ENCODE measurements at regions not wholly inside any gene's neighbourhood (a gene's known extent, or its start where the extent isn't known, plus 50 kb on each side); places are given as distances from the start of the nearest gene placed in this dataset.
"Not testable (repeated sequence)": the region's sequence is repeated elsewhere in the genome, so short reads cannot be mapped to it uniquely, and the experiment has no call there.

DNA sequence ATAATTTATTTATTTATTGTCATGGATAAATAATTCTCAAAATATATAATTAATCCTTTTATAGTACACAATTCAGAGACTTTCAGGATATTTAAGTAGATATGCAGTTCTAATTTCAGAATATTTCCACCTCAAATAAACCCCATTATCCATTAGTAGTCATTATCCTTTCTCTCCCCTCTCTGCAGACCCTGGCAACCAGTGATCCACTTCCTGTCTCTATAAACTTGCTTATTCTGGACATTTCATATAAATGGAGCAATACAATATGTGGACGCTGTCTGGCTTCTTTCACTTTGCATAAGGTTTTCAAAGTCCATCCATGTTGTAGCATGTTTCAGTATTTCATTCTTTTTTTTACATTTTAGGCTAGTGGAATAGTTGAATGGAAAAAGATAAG, 230.2 kb downstream of the FZD1 start:
- ATAC-seq (no peak), DNase-seq (no peak)
- H3K9me3 Mint-ChIP-seq (ENCODE audit: insufficient read depth) = peaks cover 8% of the 10 kb centered on the region
- H3K36me3 Mint-ChIP-seq (ENCODE audit: low read depth) = no peaks in the 10 kb centered on the region
- H3K4me1 Mint-ChIP-seq (ENCODE audit: low read depth) = no peaks in the 10 kb centered on the region
- POLR2A ChIA-PET = interaction anchor here (0.5 kb wide), 1 partner anchor 374 kb away, joined by 3 read pairs; no protein-coding TSS in a partner anchor
- no peak overlapping the region for H3K27ac Mint-ChIP-seq
- no peaks in the 10 kb centered on the region for H3K27me3 Mint-ChIP-seq (ENCODE audit: low read depth)
- CTCF ChIA-PET = no interaction called here
- no peak overlapping the region for H3K4me3 Mint-ChIP-seq

DNA sequence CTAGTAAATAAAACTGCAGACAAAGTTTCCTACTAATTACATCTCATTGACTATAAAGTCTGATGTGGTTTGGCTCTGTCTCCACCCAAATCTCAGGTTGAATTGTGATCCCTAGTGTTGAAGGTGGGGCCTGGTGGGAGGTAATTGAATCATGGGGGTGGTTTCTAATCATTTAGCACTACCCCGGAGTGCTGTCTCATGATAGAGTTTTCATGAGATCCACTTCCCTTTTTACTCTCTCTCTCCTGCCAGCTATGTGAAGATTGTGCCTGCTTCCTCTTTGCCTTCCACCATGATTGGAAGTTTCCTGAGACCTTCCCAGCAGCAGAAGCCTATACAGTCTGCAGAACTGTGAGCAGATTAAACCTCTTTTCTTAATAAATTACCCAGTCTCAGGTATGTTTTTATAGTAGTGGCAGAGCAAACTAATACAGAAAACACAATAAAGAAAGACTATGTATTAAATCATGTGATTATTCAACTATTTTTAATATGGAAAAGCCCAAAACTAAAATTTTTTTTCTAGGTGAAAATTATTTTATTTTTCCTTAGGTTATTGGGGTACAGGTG, 232.1 kb downstream of the FZD1 start:
- H3K4me3 Mint-ChIP-seq = no peak overlapping the region
- no peaks in the 10 kb centered on the region for H3K36me3 Mint-ChIP-seq (ENCODE audit: low read depth)
- H3K9me3 Mint-ChIP-seq (ENCODE audit: insufficient read depth) = peaks cover 18% of the 10 kb centered on the region

DNA sequence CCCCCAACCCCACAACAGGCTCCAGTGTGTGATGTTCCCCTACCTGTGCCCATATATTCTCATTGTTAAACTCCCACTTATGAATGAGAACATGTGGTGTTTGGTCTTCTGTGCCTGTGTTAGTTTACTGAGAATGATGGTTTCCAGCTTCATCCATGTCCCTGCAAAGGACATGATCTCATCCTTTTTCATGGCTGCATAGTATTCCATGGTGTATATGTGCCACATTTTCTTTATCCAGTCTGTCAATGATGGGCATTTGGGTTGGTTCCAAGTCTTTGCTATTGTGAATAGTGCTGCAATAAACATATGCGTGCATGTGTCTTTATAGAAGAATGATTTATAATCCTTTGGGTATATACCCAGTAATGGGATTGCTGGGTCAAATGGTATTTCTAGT, 233.0 kb downstream of the FZD1 start:
- H3K9me3 Mint-ChIP-seq (ENCODE audit: insufficient read depth) = peaks cover 18% of the 10 kb centered on the region
- DNase-seq; H3K36me3 Mint-ChIP-seq (ENCODE audit: low read depth); H3K4me3 Mint-ChIP-seq; H3K27ac Mint-ChIP-seq; H3K4me1 Mint-ChIP-seq (ENCODE audit: low read depth); POLR2A ChIA-PET; CTCF ChIA-PET; H3K27me3 Mint-ChIP-seq (ENCODE audit: low read depth); ATAC-seq: not testable (repeated sequence)

More for the DNA sequence above, 232.1 kb downstream of the FZD1 start:
- no peak overlapping the region for H3K27ac Mint-ChIP-seq
- no peak for ATAC-seq
- no peaks in the 10 kb centered on the region for H3K4me1 Mint-ChIP-seq (ENCODE audit: low read depth)
- ChIA-PET POLR2A (no interaction called here), CTCF (no interaction called here)
- H3K27me3 Mint-ChIP-seq (ENCODE audit: low read depth) = no peaks in the 10 kb centered on the region
- no peak for DNase-seq

DNA sequence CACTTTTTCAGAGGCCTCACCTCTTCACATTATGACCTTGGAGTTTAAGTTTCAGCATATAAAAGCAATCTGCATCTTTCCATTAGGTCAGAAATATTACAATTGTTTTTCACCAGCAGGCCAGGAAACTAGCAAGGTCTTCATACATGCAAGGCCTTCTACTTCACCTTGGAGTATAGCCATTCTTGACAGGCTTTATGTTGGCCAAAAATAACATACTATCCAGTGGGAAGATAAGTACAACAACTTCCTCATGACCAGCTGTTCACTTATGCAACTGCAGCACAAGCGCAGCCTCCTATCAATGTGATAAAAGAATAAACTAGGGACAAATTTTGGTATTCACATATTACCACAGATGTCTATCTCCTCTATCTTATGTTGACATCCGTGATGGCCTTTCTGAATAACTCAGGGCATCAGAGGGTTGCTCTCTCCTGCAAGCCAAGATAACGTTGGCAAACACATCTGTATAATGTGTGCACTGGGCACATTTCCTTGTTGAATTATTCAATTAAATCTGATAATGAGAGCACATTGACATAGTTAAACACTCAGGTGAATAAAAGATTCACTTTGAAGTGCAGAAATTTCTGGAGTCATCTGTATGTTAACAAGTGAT, 239.8 kb downstream of the FZD1 start:
- ChIA-PET CTCF (no interaction called here), POLR2A (no interaction called here)
- Mint-ChIP-seq H3K36me3 (ENCODE audit: low read depth) (no peaks in the 10 kb centered on the region), H3K27me3 (ENCODE audit: low read depth) (no peaks in the 10 kb centered on the region), H3K9me3 (ENCODE audit: insufficient read depth) (peaks cover 20% of the 10 kb centered on the region), H3K4me3 (no peak overlapping the region), H3K4me1 (ENCODE audit: low read depth) (no peaks in the 10 kb centered on the region), H3K27ac (no peak overlapping the region)
- DNase-seq = no peak
- ATAC-seq = no peak

DNA sequence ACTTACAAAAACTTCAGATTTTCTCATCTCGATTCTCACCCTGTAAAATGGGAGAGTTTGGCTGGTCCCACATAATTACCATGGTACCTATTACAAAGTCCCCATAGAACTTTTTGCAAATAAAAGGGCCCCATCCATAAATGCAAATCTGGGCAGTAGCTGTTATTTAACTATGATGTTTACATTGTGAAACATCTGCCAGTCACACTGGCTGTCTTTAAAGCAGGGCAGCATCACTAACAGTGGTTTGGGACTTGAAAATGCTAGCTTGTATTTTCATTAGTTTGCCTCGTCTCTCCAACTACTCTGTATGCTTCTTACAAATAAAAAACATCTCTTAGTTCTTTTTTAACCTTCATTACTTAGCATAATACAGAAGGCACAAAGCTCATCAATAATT, 240.7 kb downstream of the FZD1 start:
- no peak for DNase-seq
- H3K27me3 Mint-ChIP-seq (ENCODE audit: low read depth) = no peaks in the 10 kb centered on the region
- CTCF ChIA-PET = no interaction called here
- H3K4me1 Mint-ChIP-seq (ENCODE audit: low read depth) = no peaks in the 10 kb centered on the region
- POLR2A ChIA-PET = no interaction called here
- H3K36me3 Mint-ChIP-seq (ENCODE audit: low read depth) = no peaks in the 10 kb centered on the region
- no peak for ATAC-seq
- no peak overlapping the region for H3K27ac Mint-ChIP-seq
- no peak overlapping the region for H3K4me3 Mint-ChIP-seq
- H3K9me3 Mint-ChIP-seq (ENCODE audit: insufficient read depth) = peaks cover 15% of the 10 kb centered on the region

DNA sequence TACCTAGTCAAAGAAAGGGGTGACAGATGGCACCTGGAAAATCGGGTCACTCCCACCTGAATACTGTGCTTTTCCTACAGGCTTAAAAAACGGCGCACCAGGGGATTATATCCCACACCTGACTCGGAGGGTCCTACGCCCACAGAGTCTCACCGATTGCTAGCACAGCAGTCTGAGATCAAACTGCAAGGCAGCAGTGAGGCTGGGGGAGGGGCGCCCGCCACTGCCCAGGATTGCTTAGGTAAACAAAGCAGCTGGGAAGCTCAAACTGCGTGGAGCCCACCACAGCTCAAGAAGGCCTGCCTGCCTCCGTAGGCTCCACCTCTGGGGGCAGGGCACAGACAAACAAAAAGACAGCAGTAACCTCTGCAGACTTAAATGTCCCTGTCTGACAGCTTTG, 242.7 kb downstream of the FZD1 start:
- H3K36me3 Mint-ChIP-seq (ENCODE audit: low read depth); ATAC-seq; H3K4me1 Mint-ChIP-seq (ENCODE audit: low read depth); H3K4me3 Mint-ChIP-seq; DNase-seq; H3K27ac Mint-ChIP-seq; H3K27me3 Mint-ChIP-seq (ENCODE audit: low read depth); CTCF ChIA-PET; H3K9me3 Mint-ChIP-seq (ENCODE audit: insufficient read depth); POLR2A ChIA-PET: not testable (repeated sequence)

DNA sequence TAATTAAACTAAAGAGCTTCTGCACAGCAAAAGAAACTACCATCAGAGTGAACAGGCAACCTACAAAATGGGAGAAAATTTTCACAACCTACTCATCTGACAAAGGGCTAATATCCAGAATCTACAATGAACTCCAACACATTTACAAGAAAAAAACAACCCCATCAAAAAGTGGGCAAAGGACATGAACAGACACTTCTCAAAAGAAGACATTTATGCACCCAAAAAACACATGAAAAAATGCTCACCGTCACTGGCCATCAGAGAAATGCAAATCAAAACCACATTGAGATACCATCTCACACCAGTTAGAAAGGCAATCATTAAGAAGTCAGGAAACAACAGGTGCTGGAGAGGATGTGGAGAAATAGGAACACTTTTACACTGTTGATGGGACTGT, 247.6 kb downstream of the FZD1 start:
- POLR2A ChIA-PET; DNase-seq; ATAC-seq; H3K27ac Mint-ChIP-seq; H3K9me3 Mint-ChIP-seq (ENCODE audit: insufficient read depth); H3K27me3 Mint-ChIP-seq (ENCODE audit: low read depth); CTCF ChIA-PET; H3K4me1 Mint-ChIP-seq (ENCODE audit: low read depth); H3K36me3 Mint-ChIP-seq (ENCODE audit: low read depth); H3K4me3 Mint-ChIP-seq: not testable (repeated sequence)

DNA sequence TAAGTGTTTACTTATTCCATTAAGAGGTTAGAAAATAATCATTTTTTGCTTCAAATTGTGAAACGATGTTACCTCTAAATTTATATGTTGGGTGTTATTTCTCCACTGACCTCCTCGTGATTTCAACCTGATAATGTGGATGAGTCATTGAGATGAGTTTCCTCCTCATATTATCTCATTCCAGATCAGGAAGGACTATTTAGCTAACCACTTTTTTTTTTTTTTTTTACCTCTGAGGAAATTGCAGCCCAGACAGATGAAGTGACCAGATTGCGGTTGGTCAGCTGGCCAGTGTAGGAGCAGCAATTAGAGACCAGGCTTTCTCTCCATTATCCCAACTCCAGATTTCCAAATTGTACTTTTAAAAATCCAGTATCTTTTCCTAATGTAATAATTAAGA, 248.7 kb downstream of the FZD1 start:
- Mint-ChIP-seq H3K4me1 (ENCODE audit: low read depth) (no peaks in the 10 kb centered on the region), H3K9me3 (ENCODE audit: insufficient read depth) (peaks cover 6% of the 10 kb centered on the region), H3K36me3 (ENCODE audit: low read depth) (no peaks in the 10 kb centered on the region), H3K27ac (no peak overlapping the region), H3K4me3 (no peak overlapping the region), H3K27me3 (ENCODE audit: low read depth) (no peaks in the 10 kb centered on the region)
- CTCF ChIA-PET = no interaction called here
- POLR2A ChIA-PET = no interaction called here
- no peak for DNase-seq
- no peak for ATAC-seq

DNA sequence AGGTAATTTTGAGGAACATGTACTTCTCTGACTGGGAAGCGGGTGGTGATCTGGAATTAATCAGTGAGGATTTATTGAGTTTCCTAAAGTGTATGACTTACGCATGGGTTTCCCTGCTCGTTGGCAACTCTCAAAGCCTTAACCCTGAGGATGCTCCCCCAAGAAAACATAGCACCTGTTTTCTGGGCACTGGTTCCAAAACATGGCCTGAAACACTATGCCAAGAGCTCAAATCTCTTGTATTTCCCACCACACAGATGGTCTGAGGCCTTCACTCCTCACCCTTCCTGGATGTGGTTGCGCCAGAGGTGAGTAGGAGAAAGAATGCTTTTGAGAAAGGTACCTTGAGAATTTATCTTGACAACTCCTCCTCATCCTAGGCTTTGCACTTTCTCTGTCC, 250.4 kb downstream of the FZD1 start:
- ChIA-PET POLR2A (no interaction called here), CTCF (no interaction called here)
- no peaks in the 10 kb centered on the region for H3K4me1 Mint-ChIP-seq (ENCODE audit: low read depth)
- peaks cover 6% of the 10 kb centered on the region for H3K9me3 Mint-ChIP-seq (ENCODE audit: insufficient read depth)
- no peak overlapping the region for H3K27ac Mint-ChIP-seq
- no peak for DNase-seq
- H3K27me3 Mint-ChIP-seq (ENCODE audit: low read depth) = no peaks in the 10 kb centered on the region
- no peaks in the 10 kb centered on the region for H3K36me3 Mint-ChIP-seq (ENCODE audit: low read depth)
- no peak for ATAC-seq
- no peak overlapping the region for H3K4me3 Mint-ChIP-seq

DNA sequence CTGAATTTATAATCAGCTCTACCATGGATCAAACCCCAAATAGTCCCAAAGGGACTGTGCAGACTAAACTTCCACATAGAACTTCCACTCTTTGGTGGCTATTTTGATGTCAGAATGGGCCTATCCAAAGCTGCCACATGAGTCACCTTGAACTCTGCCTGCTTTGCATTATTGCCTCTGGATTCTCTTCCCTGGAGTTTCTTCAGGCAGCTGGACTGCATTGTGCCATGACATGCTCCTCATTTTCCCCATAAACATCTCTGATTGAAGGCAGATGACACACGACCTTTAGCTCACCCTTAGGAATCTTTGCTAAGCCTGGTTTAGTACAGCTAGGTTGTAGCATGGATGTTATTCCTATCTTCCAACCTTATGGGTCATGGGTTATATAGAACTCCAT, 251.7 kb downstream of the FZD1 start:
- Mint-ChIP-seq H3K27ac (no peak overlapping the region), H3K27me3 (ENCODE audit: low read depth) (no peaks in the 10 kb centered on the region), H3K9me3 (ENCODE audit: insufficient read depth) (peaks cover 6% of the 10 kb centered on the region), H3K36me3 (ENCODE audit: low read depth) (no peaks in the 10 kb centered on the region), H3K4me3 (no peak overlapping the region), H3K4me1 (ENCODE audit: low read depth) (no peaks in the 10 kb centered on the region)
- CTCF ChIA-PET = no interaction called here
- POLR2A ChIA-PET = no interaction called here
- ATAC-seq (no peak), DNase-seq (no peak)

DNA sequence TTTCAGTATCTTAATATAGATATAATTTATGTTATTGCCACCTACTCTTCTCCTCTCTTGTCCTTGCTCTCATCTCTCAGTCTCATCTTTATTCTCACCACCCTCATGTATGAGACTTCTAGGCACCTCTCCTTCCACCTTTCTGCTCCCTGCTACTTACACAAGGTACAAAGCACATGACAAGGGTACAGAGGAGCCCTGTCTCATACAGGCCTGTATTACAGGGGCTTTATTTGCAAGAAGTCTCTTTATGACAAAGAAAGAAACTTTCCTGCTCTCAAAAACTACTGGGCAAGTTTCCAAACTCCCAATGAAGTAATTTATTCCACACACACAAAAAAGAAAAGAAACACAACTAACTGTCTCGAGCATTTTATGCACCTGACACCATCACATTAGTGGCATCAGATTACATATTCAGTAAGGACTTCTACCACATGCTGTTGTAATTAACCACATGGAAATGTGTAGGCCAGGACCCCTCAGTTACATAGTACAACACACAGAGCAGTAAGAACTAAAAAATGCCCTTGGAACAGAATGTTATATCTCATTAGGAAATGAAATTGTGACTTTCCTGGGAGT, 253.1 kb downstream of the FZD1 start:
- Mint-ChIP-seq H3K27ac (no peak overlapping the region), H3K36me3 (ENCODE audit: low read depth) (no peaks in the 10 kb centered on the region), H3K4me1 (ENCODE audit: low read depth) (no peaks in the 10 kb centered on the region), H3K9me3 (ENCODE audit: insufficient read depth) (peaks cover 6% of the 10 kb centered on the region), H3K27me3 (ENCODE audit: low read depth) (no peaks in the 10 kb centered on the region), H3K4me3 (no peak overlapping the region)
- ATAC-seq (no peak), DNase-seq (no peak)
- ChIA-PET CTCF (no interaction called here), POLR2A (no interaction called here)

DNA sequence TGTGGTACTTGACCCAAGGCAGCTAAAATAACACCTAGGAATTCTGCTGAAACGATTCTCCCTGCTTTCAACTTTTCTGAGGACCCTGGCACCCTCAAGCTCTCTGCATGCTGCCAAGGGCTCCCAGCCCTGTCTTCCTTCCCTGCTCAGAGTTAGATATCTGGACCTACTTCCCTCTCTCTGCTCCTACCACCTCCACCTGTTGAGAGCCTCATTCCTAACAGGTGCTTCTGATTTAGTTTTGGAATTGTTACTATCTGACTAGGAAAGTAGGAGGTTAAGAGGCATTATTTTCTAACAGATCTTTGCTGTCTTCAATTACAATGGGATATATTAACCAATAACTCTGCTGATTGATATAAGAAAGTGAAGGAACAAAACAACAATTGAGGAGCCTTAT, 253.8 kb downstream of the FZD1 start:
- Mint-ChIP-seq H3K27ac (no peak overlapping the region), H3K27me3 (ENCODE audit: low read depth) (no peaks in the 10 kb centered on the region), H3K4me3 (no peak overlapping the region), H3K9me3 (ENCODE audit: insufficient read depth) (peaks cover 4% of the 10 kb centered on the region), H3K4me1 (ENCODE audit: low read depth) (no peaks in the 10 kb centered on the region), H3K36me3 (ENCODE audit: low read depth) (no peaks in the 10 kb centered on the region)
- ChIA-PET CTCF (no interaction called here), POLR2A (no interaction called here)
- no peak for ATAC-seq
- DNase-seq = no peak

All from activated CD8-positive, alpha-beta T cell treated with anti-CD3 and anti-CD28 coated beads, Interleukin-2, amount 10 ng/mL, durations not matched to agents 7 days and 5 days (primary cell).